ENCODE measurements at regions not wholly inside any gene's neighbourhood (a gene's known extent, or its start where the extent isn't known, plus 50 kb on each side); places are given as distances from the start of the nearest gene placed in this dataset.

- Mint-ChIP-seq H3K9me3 (ENCODE audit: unreplicated experiment) (no peaks in the 10 kb centered on the region), H3K27me3 (ENCODE audit: insufficient read depth, unreplicated experiment) (no peaks in the 10 kb centered on the region), H3K4me3 (ENCODE audit: unreplicated experiment) (no peak overlapping the region), H3K36me3 (ENCODE audit: insufficient read depth, unreplicated experiment) (no peaks in the 10 kb centered on the region), H3K4me1 (ENCODE audit: low read depth, unreplicated experiment) (peaks cover 9% of the 10 kb centered on the region), H3K27ac (ENCODE audit: unreplicated experiment) (no peak overlapping the region)
- Histone ChIP-seq H3K36me3 (ENCODE audit: control insufficient read depth, insufficient read depth, low read length) (no peaks in the 10 kb centered on the region), H3K4me3 (ENCODE audit: low read depth, low read length) (no peak overlapping the region), H3K4me1 (no peaks in the 10 kb centered on the region; the same call in 1 of the 2 replicates), H3K9me3 (no peaks in the 10 kb centered on the region), H3K27me3 (replicated peaks; ENCODE audit: control insufficient read depth, insufficient read depth, low read length) (no peaks in the 10 kb centered on the region)
- no peak for DNase-seq
- ChIA-PET POLR2A (no interaction called here), CTCF (interaction anchor here (0.6 kb wide), 1 partner anchor 303 kb away, joined by 4 read pairs; no protein-coding TSS in a partner anchor)
- intact Hi-C loops (cut with micrococcal nuclease; ENCODE audit: unreplicated experiment) = no loop called here
- TF ChIP-seq CTCF (IDR thresholded peaks at IDR 0.05; ENCODE audit: insufficient read depth in 1 of 2, low read depth in 1 of 2, low read length in 1 of 2, severe bottlenecking in 1 of 2, unreplicated experiment in 1 of 2) = no peak
- no TSS peak for BruUV-seq (replicated peaks)
Observed at GRCh38 chr3:177579419-177579818, 382.1 kb upstream of the TBL1XR1 start.

DNA sequence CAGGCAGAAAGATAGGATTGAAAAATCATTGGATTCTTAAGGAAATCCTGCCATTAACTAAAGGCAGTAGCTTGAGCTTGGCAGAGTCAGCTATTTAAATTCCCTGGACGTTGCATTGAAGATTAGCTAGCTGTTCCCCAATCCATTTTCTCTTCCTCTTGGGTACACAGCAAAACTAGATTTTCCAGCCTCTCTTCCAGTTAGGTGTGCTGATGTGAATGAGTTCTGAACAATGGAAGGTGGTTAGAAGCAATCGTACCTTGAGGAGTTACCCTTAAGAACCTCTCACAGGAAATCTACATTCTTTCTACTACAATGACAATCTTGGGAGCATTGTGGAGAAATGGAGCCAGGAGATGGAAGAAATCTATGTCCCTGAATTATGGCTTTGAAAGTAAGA, 383.2 kb upstream of the TBL1XR1 start:
- DNase-seq = no peak
- Mint-ChIP-seq H3K4me3 (ENCODE audit: unreplicated experiment) (no peak overlapping the region), H3K27ac (ENCODE audit: unreplicated experiment) (no peak overlapping the region), H3K36me3 (ENCODE audit: insufficient read depth, unreplicated experiment) (no peaks in the 10 kb centered on the region), H3K27me3 (ENCODE audit: insufficient read depth, unreplicated experiment) (no peaks in the 10 kb centered on the region), H3K4me1 (ENCODE audit: low read depth, unreplicated experiment) (no peaks in the 10 kb centered on the region), H3K9me3 (ENCODE audit: unreplicated experiment) (no peaks in the 10 kb centered on the region)
- H3K27me3 ChIP-seq (replicated peaks; ENCODE audit: control insufficient read depth, insufficient read depth, low read length) = no peaks in the 10 kb centered on the region
- no peaks in the 10 kb centered on the region for H3K9me3 ChIP-seq
- no peaks in the 10 kb centered on the region for H3K36me3 ChIP-seq (ENCODE audit: control insufficient read depth, insufficient read depth, low read length)
- intact Hi-C loops (cut with micrococcal nuclease; ENCODE audit: unreplicated experiment) = no loop called here
- CTCF ChIA-PET = interaction anchor here (0.6 kb wide), 1 partner anchor 302 kb away, joined by 4 read pairs; no protein-coding TSS in a partner anchor
- POLR2A ChIA-PET = no interaction called here
- H3K4me1 ChIP-seq = no peaks in the 10 kb centered on the region
- H3K4me3 ChIP-seq (ENCODE audit: low read depth, low read length) = no peak overlapping the region
- no TSS peak for BruUV-seq (replicated peaks)
- TF ChIP-seq CTCF (IDR thresholded peaks at IDR 0.05; ENCODE audit: insufficient read depth in 1 of 2, low read depth in 1 of 2, low read length in 1 of 2, severe bottlenecking in 1 of 2, unreplicated experiment in 1 of 2) = no peak

DNA sequence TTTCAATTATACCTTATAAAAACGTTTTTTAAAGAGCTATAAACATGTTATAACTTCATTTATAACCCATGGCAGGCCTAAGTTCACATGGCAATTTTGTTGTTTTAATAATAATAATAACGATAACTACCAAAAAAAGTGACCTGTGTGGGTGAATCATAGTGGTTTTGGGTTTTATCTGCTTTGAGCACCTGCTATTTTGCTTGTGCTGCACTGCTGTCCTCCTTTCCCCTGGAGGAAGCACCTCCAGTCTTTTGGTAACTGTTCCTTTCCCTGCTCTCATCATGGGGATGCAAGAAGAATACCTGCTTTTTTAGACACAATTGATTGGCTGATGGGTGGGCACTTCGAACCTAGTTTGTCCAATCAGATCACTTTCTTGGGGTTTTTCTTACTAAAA, 388.0 kb upstream of the TBL1XR1 start:
- H3K27me3 Mint-ChIP-seq (ENCODE audit: insufficient read depth, unreplicated experiment) = no peaks in the 10 kb centered on the region
- no peaks in the 10 kb centered on the region for H3K27me3 ChIP-seq (replicated peaks; ENCODE audit: control insufficient read depth, insufficient read depth, low read length)
- H3K4me1 Mint-ChIP-seq (ENCODE audit: low read depth, unreplicated experiment) = no peaks in the 10 kb centered on the region
- BruUV-seq (replicated peaks) = no TSS peak
- no peaks in the 10 kb centered on the region for H3K36me3 Mint-ChIP-seq (ENCODE audit: insufficient read depth, unreplicated experiment)
- H3K9me3 ChIP-seq = 0 out of 2 replicates have a peak, but pooled peaks cover 5% of the 10 kb centered on the region
- H3K4me3 ChIP-seq (ENCODE audit: low read depth, low read length) = no peak overlapping the region
- DNase-seq = no peak
- CTCF ChIA-PET = no interaction called here
- no peaks in the 10 kb centered on the region for H3K9me3 Mint-ChIP-seq (ENCODE audit: unreplicated experiment)
- H3K36me3 ChIP-seq (ENCODE audit: control insufficient read depth, insufficient read depth, low read length) = no peaks in the 10 kb centered on the region
- peaks cover 19% of the 10 kb centered on the region; the same call in 1 of the 2 replicates for H3K4me1 ChIP-seq
- TF ChIP-seq CTCF (IDR thresholded peaks at IDR 0.05; ENCODE audit: insufficient read depth in 1 of 2, low read depth in 1 of 2, low read length in 1 of 2, severe bottlenecking in 1 of 2, unreplicated experiment in 1 of 2) = no peak
- no peak overlapping the region for H3K27ac Mint-ChIP-seq (ENCODE audit: unreplicated experiment)
- intact Hi-C loops (cut with micrococcal nuclease; ENCODE audit: unreplicated experiment) = no loop called here
- POLR2A ChIA-PET = no interaction called here
- H3K4me3 Mint-ChIP-seq (ENCODE audit: unreplicated experiment) = no peak overlapping the region

Measured in Caco-2 (cell line).